HG02938 (cell line): ENCODE measurements at regions not wholly inside any gene's neighbourhood (a gene's known extent, or its start where the extent isn't known, plus 50 kb on each side); places are given as distances from the start of the nearest gene placed in this dataset.

Experiments
- ATAC-seq: cut with Tn5 transposase; IDR thresholded peaks from one replicate; pipeline ENCODE4 v1.9.1; 2021; ENCODE audit warnings: mild to moderate bottlenecking, moderate library complexity; ENCODE audit not compliant: unreplicated experiment

DNA sequence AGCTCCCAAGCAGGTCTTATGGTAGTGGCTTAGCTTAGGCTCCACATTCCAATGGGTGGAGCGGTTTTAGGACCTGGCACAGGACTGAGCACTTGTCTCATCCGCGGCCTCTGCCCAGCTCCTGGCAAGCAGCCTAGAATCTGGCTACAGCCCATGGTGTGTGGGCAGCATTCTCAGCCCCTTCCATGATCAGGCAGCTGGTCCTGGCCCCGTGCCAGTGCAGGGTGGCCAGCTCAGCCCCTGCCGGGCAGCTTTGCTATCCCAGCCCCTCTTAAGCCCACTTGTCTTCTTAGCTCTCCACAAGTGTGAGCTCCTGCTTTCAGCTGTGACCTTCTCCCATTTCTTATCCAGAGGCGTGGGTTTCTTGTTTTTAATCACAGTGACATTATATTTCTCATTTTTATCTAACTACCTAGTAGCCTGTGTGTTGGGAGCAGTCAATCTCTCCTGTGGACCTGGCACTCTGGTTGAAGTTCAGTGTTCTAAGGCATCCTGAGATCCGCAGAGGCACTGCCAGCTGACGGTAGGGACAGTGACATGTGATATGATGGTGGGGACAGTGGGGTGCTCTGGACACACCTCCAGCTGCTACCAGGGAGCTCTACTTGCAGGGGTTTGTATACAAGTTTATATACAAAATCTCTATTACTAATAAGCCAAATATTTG lies 84.5 kb upstream of the PRNP start:
- ATAC-seq = no peak

DNA sequence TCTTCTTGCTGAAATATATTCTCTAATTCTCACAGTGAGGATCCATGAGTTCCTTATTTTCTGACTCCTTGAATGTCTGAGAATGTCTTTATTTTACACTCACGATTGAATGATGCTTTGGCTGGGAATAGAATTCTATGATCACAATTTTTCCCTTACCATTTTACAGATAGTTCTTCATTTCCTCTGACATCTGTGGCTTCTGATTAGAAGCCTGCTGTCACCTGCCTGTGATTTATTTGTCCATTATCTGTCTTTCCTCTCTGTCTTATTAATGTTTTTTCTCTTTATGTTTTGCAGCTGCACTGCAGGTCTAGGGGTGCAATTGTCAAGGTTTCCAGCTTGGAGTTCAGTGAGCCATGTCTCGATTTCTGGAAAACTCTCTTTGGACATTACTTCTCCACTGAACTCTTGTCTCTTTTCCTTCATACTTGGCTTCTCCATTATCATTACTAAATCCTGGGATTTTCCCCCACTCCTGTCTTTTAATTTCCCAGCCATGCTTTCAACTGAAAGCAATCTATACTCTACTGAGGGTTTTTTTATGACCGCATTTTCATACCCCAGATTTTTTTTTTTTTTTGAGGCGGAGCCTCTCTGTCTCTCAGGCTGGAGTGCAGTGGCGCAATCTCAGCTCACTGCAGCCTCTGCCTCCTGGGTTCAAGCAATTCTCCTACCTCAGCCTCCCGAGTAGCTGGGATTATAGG lies 85.8 kb upstream of the PRNP start:
- ATAC-seq = no peak

DNA sequence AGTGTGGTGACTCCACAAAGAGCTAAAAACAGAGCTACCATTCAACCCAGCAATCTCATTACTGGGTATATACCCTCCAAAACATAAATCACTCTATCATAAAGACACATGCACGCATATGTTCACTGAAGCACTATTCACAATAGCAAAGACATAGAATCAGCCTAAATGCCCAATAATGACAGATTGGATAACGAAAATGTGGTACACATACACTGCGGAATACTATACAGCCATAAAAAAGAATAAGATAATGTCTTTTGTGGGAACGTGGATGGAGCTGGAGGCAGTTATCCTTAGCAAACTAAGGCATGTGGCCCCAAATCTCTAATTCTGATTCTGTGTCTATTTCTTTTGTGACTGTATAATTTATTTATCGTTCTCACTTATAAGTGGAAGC lies 89.0 kb upstream of the PRNP start:
- no peak for ATAC-seq

DNA sequence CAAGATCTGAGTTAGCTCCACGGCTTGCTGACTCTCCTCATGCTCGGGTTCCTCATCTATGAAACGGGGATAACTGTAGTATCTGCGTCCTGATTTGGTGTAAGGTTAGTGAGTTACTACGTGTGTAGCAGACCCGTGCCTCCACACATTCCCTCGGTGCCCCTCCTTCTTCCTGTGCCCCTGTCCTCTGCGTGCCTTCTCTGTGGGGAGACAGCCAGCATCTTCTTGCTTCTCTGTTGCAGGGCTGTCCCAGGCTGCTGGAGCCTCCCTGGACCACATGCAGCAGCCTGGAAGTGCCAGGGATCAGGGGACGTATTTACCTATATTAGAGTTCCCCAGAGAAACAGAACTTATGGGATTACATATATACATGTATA lies 93.1 kb upstream of the PRNP start:
- ATAC-seq = no peak

DNA sequence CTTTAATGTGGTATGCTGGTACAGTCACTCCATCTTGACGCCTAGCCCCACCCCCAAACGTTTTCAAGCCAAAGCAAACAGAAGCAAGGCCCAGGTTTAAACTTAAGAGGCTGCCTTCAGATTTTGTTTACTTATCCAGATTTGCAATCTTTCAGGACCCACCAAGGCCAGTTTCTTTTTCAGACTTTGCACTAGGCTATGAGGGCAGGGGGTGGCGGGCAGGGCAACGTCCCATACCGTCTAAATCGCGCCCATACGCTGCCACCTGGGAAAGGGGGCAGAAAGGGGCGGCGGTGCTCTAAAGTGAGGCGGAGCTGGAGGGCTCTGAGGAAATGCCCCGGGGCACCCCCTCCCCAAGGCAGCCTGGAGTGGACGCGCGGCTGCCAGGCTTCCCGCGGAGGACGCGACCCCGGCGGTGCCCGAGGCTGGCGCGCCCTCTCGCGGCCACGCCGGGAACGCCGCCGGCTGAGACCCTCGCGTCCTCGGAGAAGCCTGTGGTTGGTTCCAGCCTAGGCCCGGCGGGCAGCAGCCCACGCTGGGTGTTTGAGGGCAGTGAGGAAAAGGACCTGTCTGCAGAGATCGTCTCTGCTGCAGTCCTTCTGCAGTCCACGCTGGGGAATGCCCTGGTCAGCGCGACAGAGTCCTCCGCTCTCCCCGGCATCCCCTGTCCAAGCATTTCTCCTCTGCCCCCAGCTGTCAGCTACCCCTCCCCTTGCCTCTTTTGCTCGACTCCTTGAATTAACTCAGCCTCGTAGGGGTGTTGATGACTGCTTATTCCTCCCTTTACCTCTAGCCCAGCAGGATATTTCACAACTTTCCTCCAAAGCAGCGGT lies 93.7 kb upstream of the PRNP start:
- ATAC-seq = no peak

DNA sequence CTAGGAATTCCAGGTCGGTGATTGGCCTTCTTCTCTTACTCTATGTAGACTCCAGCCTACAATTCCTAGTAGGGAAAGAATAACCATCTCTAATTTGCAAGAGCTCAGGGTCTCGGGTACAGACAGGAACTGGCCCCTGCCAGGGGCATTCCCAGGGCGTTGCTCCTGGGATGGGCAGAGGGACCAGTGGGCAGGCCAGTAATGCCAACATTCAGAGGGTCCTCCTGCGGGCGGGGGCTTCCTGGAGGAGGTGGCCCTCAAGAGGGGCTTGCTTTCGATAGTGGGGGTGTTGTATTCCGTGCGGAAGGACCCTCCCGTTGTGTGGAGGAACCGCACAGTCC lies 94.3 kb upstream of the PRNP start:
- ATAC-seq = no peak

DNA sequence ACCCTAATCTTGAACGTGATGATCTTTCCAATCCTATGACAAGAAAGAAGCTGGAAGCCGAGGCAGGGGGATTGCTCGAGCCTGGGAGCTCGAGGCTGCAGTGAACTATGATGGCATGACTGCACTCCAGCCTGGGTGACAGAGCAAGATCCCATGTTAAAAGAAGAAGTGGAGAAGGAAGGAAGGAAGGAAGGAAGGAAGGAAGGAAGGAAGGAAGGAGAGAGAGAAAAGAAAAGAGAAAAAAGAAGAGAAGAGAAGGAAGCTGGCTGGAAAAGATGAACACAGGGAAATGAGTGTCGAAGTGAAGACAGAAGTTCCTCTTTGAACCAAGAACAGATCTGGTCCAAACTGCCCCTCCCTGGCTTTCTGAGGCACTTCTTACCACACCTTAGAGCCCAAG lies 100.5 kb upstream of the PRNP start:
- no peak for ATAC-seq

DNA sequence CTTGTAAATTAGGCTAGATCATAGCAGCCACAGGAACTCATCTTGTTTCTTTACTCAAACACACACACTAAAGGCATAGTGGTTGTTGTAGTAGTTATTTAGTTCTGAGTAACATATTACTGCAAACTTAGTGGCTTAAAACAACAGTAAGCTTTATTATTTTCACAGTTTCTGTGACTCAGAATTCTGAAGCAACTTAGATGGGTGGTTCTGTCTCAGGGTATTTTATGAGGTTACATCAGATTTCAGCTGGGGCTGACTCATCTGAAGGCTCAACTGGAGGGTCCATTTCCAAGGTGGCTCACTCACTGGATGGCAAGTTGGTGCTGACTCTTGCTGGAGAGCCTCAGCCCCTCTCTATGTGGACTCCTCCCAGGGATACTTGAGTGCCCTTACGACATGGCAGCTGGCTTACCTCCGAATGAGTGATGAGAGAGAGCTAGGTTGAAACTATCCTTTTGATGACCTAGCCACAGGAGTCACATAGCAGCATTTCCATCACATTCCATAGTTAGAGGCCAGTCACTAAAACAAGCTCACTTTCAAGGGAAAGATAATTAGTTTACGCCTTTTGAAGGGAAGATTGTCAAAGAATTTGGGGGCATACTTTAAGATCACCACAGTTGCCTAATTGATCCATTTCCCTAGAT lies 101.0 kb upstream of the PRNP start:
- ATAC-seq = no peak

DNA sequence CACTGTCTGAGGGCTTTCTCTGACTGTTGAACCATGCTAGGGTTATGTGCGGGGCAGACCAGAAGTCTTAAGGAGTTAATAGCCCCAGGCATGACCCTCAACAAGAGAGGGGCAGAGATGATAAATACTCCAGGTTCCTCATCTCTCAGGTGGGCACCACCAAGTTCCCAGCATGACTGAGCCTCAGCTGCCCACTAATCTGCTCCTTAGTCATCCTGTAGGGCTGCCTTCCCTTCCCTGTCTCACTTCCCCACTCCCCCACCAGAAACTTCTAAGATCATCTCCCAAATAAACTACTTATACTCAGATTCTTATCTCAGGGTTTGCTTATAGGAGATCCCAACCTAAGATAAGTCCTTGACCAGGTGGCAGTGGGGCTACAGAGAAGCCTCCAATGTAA lies 101.7 kb upstream of the PRNP start:
- ATAC-seq = no peak

DNA sequence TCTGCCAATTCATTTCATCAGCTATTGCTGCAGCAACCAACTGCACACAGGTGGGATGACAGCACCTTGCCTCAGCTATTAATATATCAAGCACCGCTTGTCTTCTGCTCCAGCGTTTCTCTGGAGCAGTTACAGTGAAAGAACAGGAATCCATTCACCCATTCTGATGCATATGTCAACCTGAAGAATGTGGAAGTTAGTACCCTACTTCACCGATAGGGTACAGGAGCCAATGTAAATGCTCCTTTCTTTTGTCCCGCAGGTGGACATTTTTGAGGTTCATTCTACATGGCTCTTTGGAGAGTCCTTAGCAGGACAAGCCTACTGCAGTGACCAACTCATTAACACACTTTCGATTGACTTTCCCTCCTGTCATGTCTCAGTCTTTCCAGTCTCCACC lies 104.4 kb upstream of the PRNP start:
- ATAC-seq = no peak

DNA sequence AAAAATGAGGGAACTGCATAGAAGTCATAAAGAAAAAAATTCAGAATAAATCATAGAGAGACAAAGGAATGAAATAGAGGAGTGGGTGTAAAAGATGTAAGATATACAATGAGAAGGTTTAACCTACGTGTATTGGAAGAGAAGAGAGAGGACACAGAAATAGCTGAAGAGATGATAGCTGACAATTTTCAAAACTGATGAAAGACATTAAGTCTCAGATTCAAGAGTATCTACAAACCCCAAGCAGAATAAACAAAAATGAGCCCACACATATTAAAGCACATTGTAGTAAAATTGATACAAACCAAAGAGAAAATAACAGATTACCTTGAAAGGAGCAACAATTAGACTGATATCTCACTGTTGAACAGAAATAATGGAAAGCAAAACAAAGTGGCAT lies 107.9 kb upstream of the PRNP start:
- no peak for ATAC-seq

DNA sequence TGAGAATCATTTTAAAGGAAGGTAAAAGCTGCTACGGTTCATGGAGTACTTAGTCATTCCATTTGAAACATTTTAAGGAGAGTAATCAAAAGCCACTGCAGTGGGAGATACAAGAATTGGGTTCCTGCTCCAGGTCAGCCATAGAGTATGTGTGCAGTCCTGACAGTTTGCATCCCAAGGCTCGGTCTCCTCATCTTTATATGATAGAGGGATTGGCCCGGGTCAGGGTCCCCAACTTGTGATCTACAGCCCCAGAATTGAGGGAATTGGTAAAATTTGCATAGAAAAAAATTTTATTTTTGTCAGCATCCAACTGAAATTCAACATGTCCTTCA lies 111.9 kb upstream of the PRNP start:
- no peak for ATAC-seq

DNA sequence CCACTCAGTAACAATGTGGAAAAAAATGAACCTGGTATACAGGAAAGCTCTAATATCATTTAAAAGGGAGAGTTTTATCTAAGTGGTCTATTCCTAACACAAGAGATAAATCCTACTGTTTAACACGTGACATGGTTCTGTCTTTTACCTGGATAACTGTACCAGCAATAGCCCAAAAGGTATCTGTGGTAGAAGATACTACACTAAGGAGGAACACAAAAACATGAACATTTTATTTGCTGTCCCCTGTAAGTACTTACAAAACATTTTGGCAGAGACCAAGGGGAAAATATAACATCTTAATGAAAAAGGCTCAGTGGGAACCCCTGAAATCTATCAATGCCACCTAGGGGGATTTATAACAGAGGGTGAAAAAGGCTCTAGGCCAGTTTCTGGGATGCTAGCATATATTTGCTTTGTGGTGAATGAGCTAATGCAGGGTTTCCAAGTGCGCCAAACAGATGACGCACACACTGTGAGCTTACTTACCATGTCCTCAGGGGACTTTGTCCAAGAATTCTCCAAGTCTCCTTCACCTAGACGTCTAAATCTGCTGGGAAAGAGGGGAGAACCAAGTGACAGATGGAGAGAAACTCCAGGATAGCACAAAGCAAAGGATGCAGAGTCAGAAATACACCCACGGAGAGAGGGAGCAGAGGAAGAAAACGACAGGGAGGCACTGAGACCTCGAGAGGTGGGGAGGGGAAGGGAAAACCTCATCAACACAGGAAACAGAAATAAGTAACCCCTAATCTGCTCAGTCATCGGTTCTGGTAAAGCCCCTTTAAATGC lies 112.5 kb upstream of the PRNP start:
- no peak for ATAC-seq

DNA sequence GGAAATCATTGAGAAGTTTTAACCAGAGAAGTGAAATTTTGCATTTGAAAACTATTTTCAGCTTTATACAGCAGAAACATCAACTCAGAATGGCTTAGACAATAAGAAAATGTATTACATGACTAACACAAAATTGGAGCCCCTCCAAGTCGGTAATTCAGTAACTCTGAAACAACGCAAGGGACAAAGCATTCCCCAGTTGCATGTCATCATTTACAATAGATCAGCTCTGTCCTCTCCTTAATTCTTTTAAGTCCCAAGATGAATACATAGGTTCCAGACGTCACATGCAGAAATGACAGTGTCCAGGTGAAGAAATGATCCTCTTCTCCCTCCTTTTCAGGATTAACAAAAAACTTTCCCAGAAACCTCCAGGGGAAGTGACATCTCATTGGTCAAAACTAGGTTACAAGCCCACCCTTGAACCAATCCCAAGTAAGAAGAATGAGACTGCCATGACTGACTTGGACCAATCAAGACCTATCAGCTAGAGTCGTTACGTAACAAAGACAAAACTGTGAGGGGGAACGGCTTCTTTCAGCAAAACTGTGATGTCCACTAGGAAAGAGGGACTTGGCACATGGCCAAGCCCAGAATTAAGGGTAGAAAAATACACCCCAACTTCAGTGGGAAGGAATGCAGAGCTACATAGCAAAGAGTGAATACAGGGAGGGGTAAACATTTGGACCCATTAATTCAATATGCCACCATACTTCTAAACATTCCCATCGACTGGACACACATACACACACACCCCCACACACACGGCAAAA lies 114.3 kb upstream of the PRNP start:
- ATAC-seq = no peak

DNA sequence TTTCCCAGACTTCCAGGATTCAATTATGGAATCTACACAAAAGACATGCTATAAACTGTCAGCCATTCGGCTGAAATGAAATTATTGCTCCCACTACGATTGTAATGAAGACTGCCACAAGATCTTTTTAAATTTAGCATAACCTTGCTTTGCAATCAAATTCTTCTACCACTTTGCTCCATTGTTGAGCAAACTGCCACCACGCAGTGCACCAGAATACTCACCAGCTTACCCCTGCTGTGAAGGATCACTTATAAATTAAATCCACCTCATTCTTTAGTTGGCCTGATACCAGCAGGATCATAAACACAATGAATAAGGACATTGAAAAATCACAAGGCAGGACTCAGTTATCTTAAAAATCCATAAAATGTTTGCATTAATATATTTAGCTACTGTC lies 116.4 kb upstream of the PRNP start:
- no peak for ATAC-seq

DNA sequence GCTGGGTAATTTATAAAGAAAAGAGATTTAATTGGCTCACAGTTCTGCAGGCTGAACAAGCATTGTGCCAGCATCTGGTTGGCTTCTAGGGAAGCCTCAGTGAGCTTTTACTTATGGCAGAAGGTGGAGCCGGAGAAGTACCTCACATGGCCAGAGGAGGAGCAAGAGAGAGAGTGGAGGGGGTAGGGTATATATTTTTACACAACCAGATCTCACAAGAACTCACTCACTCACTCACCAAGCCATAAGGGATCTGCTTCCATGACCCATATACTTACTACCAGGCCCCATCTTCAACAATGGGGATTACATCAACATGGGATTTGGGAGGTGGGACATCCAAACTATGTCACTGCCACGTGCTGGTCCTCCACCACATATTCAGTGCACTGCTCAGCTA lies 117.2 kb upstream of the PRNP start:
- no peak for ATAC-seq

DNA sequence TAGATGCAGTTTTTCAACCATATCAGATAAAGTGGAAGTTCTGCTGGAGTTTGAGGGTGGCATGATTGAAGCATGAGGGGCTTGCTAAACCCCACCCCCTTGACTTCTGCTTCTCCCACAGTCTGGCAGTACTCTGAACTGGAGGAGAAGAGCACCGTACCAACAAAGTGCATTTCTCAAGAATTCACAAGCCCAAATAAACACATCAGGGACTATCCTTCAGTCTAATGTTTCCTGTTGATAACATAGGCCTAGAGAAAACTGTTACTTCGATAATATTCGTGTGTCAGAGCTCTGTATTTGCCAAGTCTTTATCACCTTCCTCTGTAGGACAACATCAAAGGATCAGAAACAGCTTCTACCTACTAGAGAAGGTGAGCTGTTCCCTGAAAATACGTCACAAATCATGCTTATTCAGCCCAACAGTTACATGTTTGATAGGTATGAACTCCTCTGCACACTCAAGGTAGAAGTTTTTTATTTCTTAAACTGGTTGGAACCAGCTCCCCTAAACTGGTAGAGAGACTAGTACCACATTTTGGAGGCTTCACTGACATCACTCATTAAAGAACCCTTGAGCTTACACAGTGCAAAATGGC lies 117.8 kb upstream of the PRNP start:
- no peak for ATAC-seq

DNA sequence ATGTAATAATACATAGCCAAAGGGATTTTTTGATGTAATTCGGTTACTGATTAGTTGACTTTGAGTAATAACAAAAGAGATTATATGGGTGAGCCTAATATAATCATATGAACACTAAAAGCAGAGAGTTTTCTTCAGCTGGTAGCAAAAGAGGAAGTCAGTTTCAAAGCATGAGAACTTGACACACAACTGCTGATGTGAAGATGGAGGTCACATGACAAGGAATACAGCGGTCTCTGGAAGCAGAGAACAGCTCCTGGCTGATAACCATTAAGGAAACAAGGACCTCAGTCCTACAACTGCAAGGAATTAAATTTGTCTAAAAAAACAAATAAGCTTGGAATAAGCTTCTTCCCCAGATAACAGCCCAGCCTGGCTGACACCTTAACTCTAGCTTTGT lies 119.1 kb upstream of the PRNP start:
- no peak for ATAC-seq

DNA sequence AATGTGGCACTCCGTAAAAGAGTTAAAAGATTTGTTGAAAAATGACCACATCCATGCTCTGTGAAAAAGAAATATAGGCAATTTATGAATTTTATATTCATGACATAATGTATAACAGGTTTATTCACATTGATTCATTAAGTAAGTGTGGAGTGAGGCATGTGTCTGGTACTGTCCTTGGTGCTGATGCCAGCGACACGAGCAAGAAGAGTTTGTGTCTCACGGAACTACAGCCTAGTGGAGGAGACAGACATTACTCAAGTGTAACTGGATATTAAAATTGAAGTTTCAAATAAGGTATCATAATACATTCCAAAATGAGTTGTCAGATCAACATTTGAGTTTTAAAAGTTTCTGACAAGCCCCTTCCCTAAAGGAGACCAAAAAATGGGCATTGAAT lies 122.7 kb upstream of the PRNP start:
- ATAC-seq = no peak

DNA sequence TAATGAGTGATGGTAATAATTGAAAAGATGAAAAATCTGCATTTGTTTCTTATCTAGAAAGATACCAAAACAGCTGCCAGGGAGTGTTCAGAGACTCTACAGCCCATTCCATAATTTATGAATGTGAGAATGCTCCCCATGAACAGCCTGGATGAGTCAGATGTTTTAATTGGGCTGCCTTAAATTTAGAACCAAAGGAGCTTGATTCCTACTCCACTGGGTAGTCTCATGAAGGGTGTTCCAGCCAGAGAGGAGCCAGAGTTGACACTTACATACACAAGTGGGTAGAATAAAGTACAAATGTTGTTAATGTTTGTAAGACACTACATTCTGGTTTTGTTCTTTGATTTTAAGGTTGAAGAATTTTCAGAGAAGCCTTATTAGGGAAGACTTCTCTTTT lies 123.2 kb upstream of the PRNP start:
- no peak for ATAC-seq
